ENCODE measurements at regions not wholly inside any gene's neighbourhood (a gene's known extent, or its start where the extent isn't known, plus 50 kb on each side); places are given as distances from the start of the nearest gene placed in this dataset.
A peak's percentile ranks its signal among the peaks of the same experiment; 100 is the strongest.

DNA sequence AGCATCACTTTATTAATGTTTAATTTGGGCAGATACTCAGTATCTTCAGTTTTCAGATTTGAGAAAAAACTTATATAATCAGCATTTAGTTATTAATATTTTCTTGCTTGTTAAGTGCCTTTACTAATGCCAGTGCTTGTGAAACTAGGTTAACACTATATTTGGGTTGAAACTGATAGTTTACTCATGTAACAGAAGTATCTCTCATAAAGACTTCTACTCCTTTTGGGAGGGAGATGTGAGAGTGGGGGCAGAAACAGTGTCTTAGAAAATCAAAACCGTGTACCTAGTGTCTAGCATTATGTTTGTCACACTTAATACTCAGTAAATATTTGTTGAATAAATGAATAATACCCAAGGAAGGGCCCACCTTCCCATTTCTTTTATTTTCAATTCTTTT is 129.5 kb downstream of the MSTN start:
- DNase-seq (ENCODE audit: low read depth in 1 of 2, low spot score in 1 of 2): no peak
- H3K36me3 ChIP-seq: no peaks in the 10 kb centered on the region
- no peak overlapping the region for H3K4me3 ChIP-seq
- H3K27ac ChIP-seq: no peak overlapping the region
- no peaks in the 10 kb centered on the region for H3K4me1 ChIP-seq (ENCODE audit: low read depth)
- no peaks in the 10 kb centered on the region for H3K9me3 ChIP-seq (ENCODE audit: low read depth)
- no peaks in the 10 kb centered on the region for H3K27me3 ChIP-seq
- TF ChIP-seq, protein P1, sequence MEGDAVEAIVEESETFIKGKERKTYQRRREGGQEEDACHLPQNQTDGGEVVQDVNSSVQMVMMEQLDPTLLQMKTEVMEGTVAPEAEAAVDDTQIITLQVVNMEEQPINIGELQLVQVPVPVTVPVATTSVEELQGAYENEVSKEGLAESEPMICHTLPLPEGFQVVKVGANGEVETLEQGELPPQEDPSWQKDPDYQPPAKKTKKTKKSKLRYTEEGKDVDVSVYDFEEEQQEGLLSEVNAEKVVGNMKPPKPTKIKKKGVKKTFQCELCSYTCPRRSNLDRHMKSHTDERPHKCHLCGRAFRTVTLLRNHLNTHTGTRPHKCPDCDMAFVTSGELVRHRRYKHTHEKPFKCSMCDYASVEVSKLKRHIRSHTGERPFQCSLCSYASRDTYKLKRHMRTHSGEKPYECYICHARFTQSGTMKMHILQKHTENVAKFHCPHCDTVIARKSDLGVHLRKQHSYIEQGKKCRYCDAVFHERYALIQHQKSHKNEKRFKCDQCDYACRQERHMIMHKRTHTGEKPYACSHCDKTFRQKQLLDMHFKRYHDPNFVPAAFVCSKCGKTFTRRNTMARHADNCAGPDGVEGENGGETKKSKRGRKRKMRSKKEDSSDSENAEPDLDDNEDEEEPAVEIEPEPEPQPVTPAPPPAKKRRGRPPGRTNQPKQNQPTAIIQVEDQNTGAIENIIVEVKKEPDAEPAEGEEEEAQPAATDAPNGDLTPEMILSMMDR (IDR thresholded peaks at IDR 0.05; ENCODE audit: low read depth, low read length): no peak

DNA sequence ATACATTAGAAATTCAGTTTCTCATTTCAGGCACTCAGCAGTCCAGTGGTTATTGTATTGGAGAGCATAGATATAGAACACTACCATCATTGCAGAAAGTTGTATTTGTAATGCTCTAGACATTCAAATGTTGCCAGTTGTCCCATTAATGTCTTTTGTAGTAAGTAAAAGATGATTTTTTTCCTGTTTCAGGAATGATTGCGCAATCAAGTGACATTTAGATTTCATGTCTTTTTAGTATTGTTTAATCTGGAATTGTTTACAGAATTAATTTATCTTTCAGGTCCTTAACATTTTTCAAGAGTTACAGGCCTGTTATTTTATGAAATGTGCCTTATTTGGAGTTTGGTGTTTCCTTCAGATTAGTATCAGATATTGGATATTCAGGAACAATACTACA is 134.7 kb downstream of the MSTN start:
- H3K27me3 ChIP-seq: no peaks in the 10 kb centered on the region
- peak in 1 of 2 donors; percentile 27 for DNase-seq (ENCODE audit: low read depth in 1 of 2, low spot score in 1 of 2)

More for the DNA sequence above, 134.7 kb downstream of the MSTN start:
- Histone ChIP-seq H3K4me3 (no peak overlapping the region), H3K9me3 (ENCODE audit: low read depth) (no peaks in the 10 kb centered on the region), H3K27ac (no peak overlapping the region), H3K36me3 (no peaks in the 10 kb centered on the region), H3K4me1 (ENCODE audit: low read depth) (no peaks in the 10 kb centered on the region)
- TF ChIP-seq, protein P1 (IDR thresholded peaks at IDR 0.05; ENCODE audit: low read depth, low read length): no peak
